ENCODE measurements at regions not wholly inside any gene's neighbourhood (a gene's known extent, or its start where the extent isn't known, plus 50 kb on each side); places are given as distances from the start of the nearest gene placed in this dataset.

DNA sequence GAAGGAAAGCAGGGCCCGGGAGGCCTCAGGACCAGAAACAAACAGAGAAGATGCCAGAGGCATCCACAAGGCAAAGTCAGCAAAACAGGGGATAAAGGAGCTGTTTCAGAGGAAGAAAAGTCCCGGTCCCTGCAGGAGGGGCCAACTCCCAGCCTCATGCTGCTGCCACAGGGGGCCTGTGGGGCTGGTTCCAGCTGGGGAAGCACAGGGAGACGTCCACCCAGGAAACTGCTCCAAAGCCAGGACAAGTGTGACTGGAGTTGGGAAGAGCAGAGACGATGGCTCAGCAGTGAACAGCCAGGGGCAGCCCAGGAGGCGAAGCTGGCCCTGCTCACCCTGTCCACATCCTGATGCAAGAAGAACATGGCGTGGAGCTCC, 454.4 kb downstream of the BRD1 start:
- TF ChIP-seq, protein P1, sequence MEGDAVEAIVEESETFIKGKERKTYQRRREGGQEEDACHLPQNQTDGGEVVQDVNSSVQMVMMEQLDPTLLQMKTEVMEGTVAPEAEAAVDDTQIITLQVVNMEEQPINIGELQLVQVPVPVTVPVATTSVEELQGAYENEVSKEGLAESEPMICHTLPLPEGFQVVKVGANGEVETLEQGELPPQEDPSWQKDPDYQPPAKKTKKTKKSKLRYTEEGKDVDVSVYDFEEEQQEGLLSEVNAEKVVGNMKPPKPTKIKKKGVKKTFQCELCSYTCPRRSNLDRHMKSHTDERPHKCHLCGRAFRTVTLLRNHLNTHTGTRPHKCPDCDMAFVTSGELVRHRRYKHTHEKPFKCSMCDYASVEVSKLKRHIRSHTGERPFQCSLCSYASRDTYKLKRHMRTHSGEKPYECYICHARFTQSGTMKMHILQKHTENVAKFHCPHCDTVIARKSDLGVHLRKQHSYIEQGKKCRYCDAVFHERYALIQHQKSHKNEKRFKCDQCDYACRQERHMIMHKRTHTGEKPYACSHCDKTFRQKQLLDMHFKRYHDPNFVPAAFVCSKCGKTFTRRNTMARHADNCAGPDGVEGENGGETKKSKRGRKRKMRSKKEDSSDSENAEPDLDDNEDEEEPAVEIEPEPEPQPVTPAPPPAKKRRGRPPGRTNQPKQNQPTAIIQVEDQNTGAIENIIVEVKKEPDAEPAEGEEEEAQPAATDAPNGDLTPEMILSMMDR (IDR thresholded peaks at IDR 0.05): no peak
- no peak for TF ChIP-seq EP300 (IDR thresholded peaks at IDR 0.05)
- TF ChIP-seq POLR2A (IDR thresholded peaks at IDR 0.05): no peak
